T-helper 1 cell treated with Interleukin-12 subunit alpha and Interleukin-12 subunit beta and Interleukin-4 antibody, amounts not matched to agents 30 μg/mL and 1 μg/mL, for 36 hours (primary cell): ENCODE measurements at regions not wholly inside any gene's neighbourhood (a gene's known extent, or its start where the extent isn't known, plus 50 kb on each side); places are given as distances from the start of the nearest gene placed in this dataset.

Experiments
- H3K27ac Mint-ChIP-seq: one replicate; pipeline ENCODE4 v1.8.0; 2021; ENCODE audit warnings: mild to moderate bottlenecking, mixed read lengths
- H3K27me3 Mint-ChIP-seq: one replicate; pipeline ENCODE4 v1.8.0; 2021; ENCODE audit warnings: low read depth, mixed read lengths
- H3K36me3 Mint-ChIP-seq: one replicate; pipeline ENCODE4 v1.8.0; 2021; ENCODE audit warnings: low read depth, mixed read lengths
- H3K4me1 Mint-ChIP-seq: one replicate; pipeline ENCODE4 v1.8.0; 2021; ENCODE audit warnings: low read depth, mixed read lengths
- H3K4me3 Mint-ChIP-seq: one replicate; pipeline ENCODE4 v1.8.0; 2021; ENCODE audit warnings: mild to moderate bottlenecking, moderate library complexity, mixed read lengths
- H3K9me3 Mint-ChIP-seq: one replicate; pipeline ENCODE4 v1.8.0; 2021; ENCODE audit warnings: mixed read lengths

DNA sequence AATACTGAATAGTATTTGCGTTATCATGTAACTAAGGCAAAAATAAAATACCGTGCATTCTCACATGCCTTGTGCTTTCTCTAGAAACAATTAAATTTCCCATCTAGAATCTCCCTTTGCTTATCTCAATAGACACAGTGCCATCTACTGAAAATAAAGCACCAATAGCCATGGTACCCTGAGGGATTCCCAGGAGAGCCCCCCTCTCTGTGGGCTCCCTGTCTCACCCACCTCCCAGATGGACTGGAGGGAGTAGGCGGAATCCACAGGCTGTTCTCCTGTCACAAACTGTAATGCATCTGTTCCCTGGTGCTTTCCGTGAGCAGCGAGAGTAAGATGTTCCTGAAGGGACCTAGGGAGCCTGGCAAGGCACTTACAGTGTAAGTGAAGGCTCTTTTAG lies 112.4 kb upstream of the UPP2 start:
- Mint-ChIP-seq H3K27me3 (peaks cover 6% of the 10 kb centered on the region), H3K36me3 (no peaks in the 10 kb centered on the region), H3K4me3 (no peak overlapping the region), H3K9me3 (no peaks in the 10 kb centered on the region), H3K4me1 (no peaks in the 10 kb centered on the region), H3K27ac (no peak overlapping the region)

DNA sequence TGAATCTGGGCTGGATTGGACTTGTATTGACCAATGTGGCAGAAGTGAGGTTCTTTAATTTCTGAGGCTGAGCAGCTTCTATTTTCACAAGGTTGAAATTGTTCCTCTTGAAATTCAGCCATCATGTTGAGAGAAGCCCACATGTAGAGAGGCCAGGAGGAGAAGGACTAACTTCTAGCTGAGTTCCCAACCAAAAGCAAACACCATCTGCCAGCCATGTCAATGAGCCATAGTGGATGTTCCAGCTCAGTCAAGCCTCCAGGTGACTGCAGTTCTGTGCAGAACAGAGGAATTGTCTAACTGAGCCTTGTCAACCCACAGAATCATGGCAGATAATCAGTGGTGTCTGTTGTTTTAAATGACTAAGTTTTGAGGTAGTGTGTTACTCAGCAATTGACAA lies 110.6 kb upstream of the ACVR1 start:
- Mint-ChIP-seq H3K9me3 (no peaks in the 10 kb centered on the region), H3K4me3 (no peak overlapping the region), H3K27me3 (peaks cover 19% of the 10 kb centered on the region), H3K27ac (no peak overlapping the region), H3K36me3 (no peaks in the 10 kb centered on the region), H3K4me1 (no peaks in the 10 kb centered on the region)

DNA sequence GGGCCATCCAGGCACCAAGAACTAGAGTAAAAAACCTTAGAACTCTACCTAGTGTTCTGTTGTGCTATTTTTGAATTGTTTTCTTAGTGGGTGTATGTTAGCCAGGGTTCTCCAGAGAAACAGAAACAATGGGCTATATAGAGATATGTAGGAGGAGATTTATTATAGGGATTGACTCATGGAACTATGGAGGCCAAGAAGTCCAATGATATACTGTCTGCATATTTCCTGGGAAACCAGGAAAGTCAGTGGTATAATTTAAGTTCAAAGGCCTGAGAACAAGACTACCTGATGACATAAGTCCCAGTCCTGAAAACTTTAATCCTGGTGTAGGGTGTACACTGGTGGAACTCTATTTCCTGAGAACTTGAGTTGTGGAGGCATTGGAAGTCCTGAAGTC lies 108.7 kb upstream of the ACVR1 start:
- H3K27me3 Mint-ChIP-seq = peaks cover 19% of the 10 kb centered on the region
- H3K4me3 Mint-ChIP-seq = no peak overlapping the region
- H3K36me3 Mint-ChIP-seq = no peaks in the 10 kb centered on the region
- H3K4me1 Mint-ChIP-seq = no peaks in the 10 kb centered on the region
- peaks cover 10% of the 10 kb centered on the region for H3K9me3 Mint-ChIP-seq
- no peak overlapping the region for H3K27ac Mint-ChIP-seq

DNA sequence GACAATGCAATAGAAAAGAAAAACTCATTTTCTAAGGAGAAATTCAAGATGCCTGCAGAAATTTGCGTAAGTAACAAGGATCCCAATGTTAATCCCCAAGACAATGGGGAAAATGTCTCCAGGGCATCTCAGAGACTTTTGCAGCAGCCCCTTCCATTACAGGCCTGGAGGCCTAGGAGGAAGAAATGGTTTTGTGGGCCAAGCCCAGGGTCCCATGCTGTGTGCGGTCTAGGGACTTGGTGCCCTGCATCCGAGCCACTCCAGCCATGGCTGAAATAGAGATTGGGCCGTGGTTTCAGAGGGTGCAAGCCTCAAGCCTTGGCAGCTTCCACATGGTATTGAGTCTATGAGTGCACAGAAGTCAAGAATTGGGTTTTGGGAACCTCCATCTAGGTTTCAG lies 103.9 kb upstream of the ACVR1 start:
- Mint-ChIP-seq H3K27me3 (peaks cover 14% of the 10 kb centered on the region), H3K36me3 (no peaks in the 10 kb centered on the region), H3K4me3 (no peak overlapping the region), H3K27ac (no peak overlapping the region), H3K4me1 (no peaks in the 10 kb centered on the region), H3K9me3 (peaks cover 37% of the 10 kb centered on the region)

DNA sequence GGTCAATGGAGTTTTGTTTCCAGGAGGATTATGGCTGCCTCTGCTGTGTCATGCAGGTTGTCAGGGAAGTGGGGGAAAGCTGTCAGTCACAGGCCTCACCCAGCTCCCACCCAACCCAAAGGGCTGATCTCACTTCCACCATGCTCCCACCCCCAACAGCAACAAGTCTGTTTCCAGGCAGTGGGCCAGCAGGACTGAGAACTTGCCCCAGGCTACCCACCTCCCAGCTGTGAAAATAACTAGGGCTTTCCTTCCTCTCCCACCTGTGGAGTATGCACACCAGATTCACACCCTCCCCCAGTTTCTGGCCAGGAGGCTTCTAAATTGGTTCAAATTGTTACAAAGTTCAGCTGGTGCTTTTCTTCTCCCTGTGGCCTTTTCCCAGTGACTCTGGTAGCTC lies 95.6 kb upstream of the ACVR1 start:
- Mint-ChIP-seq H3K9me3 (peaks cover 12% of the 10 kb centered on the region), H3K4me1 (no peaks in the 10 kb centered on the region), H3K27me3 (no peaks in the 10 kb centered on the region), H3K4me3 (no peak overlapping the region), H3K27ac (no peak overlapping the region), H3K36me3 (no peaks in the 10 kb centered on the region)

DNA sequence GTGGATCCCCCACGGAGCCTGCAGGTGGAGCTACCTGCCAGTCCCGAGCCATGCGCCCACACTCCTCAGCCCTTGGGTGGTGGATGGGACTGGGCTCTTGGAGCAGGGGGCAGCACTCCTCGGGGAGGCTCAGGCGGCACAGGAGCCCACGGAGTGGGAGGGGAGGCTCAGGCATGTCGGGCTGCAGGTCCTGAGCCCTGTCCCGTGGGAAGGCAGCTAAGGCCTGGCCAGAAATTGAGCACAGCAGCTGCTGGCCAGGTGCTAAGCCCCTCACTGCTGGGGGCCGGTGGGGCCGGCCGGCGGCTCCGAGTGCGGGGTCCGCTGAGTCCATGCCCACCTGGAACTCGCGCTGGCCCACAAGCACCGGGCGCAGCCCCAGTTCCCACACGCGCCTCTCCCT lies 91.7 kb upstream of the ACVR1 start:
- H3K4me1 Mint-ChIP-seq = no peaks in the 10 kb centered on the region
- no peak overlapping the region for H3K4me3 Mint-ChIP-seq
- no peak overlapping the region for H3K27ac Mint-ChIP-seq
- H3K27me3 Mint-ChIP-seq = peaks cover 7% of the 10 kb centered on the region
- no peaks in the 10 kb centered on the region for H3K36me3 Mint-ChIP-seq
- H3K9me3 Mint-ChIP-seq = peaks cover 6% of the 10 kb centered on the region

DNA sequence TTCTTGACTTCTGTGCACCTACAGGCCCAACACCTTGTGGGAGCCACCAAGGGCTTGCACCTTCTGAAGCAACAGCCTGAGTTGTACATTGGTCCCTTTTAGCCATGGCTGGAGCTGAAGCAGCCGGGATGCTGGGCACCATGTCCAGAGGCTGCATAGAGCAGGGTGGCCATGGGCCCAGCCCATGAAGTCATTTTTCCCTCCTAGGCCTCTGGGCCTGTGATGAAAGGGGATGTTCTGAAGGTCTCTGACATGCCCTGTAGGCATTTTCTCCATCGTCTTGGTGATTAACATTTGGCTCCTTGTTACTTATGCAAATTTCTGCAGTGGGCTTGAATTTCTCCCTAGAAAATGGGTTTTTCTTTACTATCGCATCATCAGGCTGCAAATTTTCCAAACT lies 83.1 kb upstream of the ACVR1 start:
- H3K4me3 Mint-ChIP-seq = no peak overlapping the region
- H3K27me3 Mint-ChIP-seq = no peaks in the 10 kb centered on the region
- peaks cover 43% of the 10 kb centered on the region for H3K9me3 Mint-ChIP-seq

DNA sequence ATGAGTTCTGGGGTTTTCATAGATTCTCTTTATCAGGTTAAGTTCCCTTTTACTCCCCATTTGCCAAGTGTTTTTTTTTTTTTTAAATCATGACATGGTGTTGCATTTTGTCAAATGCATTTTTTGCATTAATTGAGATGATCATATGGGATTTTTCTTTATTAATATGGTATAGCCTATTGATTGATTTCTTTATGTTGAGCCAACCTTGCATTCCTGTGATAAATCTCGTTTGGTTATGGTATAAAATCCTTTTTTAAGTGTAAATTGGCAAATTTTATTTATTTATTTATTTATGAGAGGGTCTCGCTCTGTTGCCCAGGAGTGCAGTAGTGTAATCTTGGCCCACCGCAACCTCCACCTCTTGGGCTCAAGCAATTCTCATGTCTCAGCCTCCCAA lies 81.5 kb upstream of the ACVR1 start:
- no peak overlapping the region for H3K4me3 Mint-ChIP-seq
- H3K27me3 Mint-ChIP-seq = no peaks in the 10 kb centered on the region
- no peak overlapping the region for H3K27ac Mint-ChIP-seq
- H3K4me1 Mint-ChIP-seq = peaks cover 2% of the 10 kb centered on the region
- H3K9me3 Mint-ChIP-seq = peaks cover 43% of the 10 kb centered on the region
- no peaks in the 10 kb centered on the region for H3K36me3 Mint-ChIP-seq

More for the DNA sequence above, 83.1 kb upstream of the ACVR1 start:
- Mint-ChIP-seq H3K4me1 (peaks cover 2% of the 10 kb centered on the region), H3K36me3 (no peaks in the 10 kb centered on the region), H3K27ac (no peak overlapping the region)

DNA sequence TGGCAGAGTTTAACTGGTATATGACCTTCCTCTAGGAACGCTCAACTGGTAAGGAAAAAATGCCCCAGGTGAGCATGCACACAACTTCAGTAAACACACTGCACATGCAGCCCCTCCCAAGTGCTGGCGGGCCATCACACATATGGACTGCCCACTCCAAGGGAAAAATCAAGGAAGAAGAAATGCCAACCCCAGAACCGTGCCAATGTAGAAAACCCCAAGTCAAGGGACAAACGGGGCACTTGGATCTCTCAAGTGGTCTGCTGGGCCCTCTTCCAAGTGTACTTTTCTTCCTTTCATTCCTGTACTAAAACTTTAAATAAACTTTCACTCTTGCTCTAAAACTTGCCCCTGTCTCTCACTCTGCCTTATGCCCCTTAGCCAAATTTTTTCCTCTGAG lies 76.4 kb upstream of the ACVR1 start:
- Mint-ChIP-seq H3K4me1 (peaks cover 2% of the 10 kb centered on the region), H3K27ac (no peak overlapping the region), H3K9me3 (peaks cover 20% of the 10 kb centered on the region), H3K4me3 (no peak overlapping the region), H3K36me3 (no peaks in the 10 kb centered on the region), H3K27me3 (peaks cover 7% of the 10 kb centered on the region)

DNA sequence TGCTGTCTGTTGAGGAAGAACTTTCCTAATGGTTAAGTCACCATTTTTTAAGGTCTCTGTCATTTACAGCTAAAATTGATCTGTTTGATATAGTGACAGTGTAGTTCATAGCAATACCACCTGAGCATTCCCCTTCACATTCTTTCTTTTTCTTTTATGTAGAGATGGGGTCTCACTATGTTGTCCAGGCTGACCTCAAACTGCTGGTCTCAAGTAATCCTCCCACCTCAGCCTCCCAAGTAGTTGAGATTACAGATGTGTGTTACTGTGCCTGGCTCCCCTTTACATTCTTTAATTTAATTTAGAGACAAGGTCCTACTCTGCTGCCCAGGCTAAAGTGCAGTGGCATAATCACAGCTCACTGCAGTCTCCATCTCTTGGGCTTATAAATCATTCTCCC lies 72.7 kb upstream of the ACVR1 start:
- no peak overlapping the region for H3K4me3 Mint-ChIP-seq
- H3K4me1 Mint-ChIP-seq = no peaks in the 10 kb centered on the region
- H3K36me3 Mint-ChIP-seq = no peaks in the 10 kb centered on the region
- H3K9me3 Mint-ChIP-seq = no peaks in the 10 kb centered on the region
- peaks cover 7% of the 10 kb centered on the region for H3K27me3 Mint-ChIP-seq
- H3K27ac Mint-ChIP-seq = no peak overlapping the region

DNA sequence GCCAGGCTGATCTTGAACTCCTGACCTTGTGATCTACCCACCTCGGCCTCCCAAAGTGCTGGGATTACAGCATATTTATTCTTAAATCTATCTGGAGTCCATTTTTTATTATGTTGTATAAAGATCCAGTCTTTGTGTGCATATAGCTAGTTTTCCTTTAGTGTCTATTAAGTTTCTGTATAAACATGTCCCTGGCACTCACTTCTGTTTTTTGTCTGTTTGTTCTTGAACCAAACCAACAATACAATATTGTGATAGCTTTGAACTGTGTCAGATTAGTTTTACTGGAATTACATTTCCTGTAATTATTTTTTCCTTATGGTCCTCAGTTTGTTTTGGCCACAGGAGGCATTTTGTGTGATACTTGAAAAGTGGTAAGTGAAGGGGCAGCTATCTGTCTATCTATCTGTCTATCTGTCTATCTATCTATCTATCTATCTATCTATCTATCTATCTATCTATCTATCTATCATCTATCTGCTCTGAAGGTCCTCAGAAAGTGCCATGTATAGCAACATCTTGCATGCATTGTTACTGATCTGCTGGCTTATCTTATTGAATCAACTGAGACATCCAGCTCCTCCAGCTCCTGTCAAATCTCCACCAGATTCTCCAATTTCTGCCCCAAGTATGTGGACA lies 70.9 kb upstream of the ACVR1 start:
- no peak overlapping the region for H3K4me3 Mint-ChIP-seq
- H3K27ac Mint-ChIP-seq = no peak overlapping the region
- peaks cover 7% of the 10 kb centered on the region for H3K27me3 Mint-ChIP-seq
- no peaks in the 10 kb centered on the region for H3K36me3 Mint-ChIP-seq
- H3K9me3 Mint-ChIP-seq = no peaks in the 10 kb centered on the region
- H3K4me1 Mint-ChIP-seq = no peaks in the 10 kb centered on the region

DNA sequence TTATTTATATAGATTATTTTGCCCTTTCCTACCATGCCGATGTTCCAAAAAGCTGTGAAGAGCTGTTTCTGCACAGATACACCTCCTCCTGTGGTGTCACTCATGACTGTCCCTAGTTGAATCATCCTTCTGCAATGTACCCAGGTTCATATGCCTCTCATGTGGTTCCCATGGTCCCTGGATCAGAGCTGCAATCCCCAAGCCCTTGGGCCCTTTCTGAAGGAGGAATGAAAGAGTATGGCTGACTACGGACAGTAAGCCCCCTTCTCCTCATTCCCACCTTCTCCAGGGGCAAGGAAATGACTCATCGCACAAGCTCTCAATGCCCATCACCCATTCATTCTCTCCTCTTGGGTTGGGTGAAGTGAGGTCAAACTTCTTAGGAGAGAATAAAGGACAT lies 63.9 kb upstream of the ACVR1 start:
- H3K27me3 Mint-ChIP-seq = no peaks in the 10 kb centered on the region
- no peaks in the 10 kb centered on the region for H3K4me1 Mint-ChIP-seq
- no peaks in the 10 kb centered on the region for H3K9me3 Mint-ChIP-seq
- H3K27ac Mint-ChIP-seq = no peak overlapping the region
- H3K4me3 Mint-ChIP-seq = no peak overlapping the region
- H3K36me3 Mint-ChIP-seq = no peaks in the 10 kb centered on the region

DNA sequence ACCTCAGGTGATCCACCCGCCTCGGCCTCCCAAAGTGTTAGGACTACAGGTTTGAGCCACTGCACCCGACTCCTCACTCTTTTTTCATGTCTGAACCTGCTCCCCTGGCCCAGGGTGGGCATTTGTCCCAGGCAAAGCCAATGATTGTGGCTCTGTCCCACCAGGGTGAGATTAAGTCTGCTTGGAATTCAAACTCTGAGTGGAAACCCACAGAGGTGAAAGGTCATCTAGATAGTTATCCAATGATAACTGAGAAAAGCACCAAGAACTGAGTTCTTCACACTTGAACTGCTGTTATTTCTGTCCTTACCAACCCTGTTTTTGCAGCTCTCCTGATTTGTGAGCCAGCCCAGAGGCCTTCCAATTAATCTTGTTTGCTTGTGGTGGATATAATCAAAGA lies 62.4 kb upstream of the ACVR1 start:
- H3K4me3 Mint-ChIP-seq = no peak overlapping the region
- H3K9me3 Mint-ChIP-seq = no peaks in the 10 kb centered on the region
- no peaks in the 10 kb centered on the region for H3K4me1 Mint-ChIP-seq
- no peaks in the 10 kb centered on the region for H3K36me3 Mint-ChIP-seq
- no peaks in the 10 kb centered on the region for H3K27me3 Mint-ChIP-seq
- no peak overlapping the region for H3K27ac Mint-ChIP-seq

DNA sequence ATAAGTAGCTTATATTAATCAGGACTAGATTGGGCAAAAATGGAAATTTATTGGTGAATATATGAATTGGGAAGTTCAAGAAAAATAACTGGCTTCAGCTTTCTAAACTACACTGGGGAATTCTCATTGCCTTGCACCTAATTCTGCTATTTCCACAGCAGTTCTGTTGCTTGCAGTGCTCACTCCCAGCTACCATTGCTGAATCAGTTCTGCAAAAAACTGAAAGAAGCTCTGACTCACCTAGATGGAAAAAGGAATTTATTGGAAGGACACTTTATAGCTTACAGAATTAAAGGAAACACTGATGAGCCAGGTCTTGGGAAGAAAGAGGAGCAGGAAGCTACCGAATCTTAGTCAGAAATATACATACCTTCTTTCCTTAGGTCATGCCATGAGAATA lies 60.3 kb upstream of the ACVR1 start:
- Mint-ChIP-seq H3K4me3 (no peak overlapping the region), H3K27me3 (no peaks in the 10 kb centered on the region), H3K27ac (no peak overlapping the region), H3K9me3 (no peaks in the 10 kb centered on the region), H3K4me1 (no peaks in the 10 kb centered on the region), H3K36me3 (no peaks in the 10 kb centered on the region)

DNA sequence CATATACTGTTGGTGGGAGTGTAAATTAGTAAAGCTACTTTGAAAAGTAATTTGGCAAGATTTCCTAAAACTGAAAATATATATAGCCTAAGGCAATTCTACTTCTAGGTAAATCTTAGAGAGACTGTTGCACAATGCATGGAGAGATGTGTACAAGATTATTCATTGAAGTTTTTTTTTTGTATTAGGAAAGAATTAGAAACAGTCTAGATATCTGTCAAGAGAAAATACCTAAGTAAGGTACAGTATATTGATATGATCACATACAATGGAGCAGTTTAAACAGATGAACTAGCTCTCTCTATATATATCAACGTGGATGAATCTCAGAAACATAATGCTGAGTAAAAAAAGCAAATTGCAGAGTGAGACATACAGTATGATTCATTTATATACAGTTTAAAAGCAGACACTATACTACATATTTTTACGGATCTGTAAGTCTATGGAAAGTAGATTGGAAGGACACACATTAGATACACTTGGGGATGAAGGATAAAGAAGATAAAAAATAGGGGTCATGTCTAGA lies 59.3 kb upstream of the ACVR1 start:
- Mint-ChIP-seq H3K36me3 (no peaks in the 10 kb centered on the region), H3K4me1 (no peaks in the 10 kb centered on the region), H3K4me3 (no peak overlapping the region), H3K27me3 (no peaks in the 10 kb centered on the region), H3K27ac (no peak overlapping the region), H3K9me3 (no peaks in the 10 kb centered on the region)
